Left cardiac atrium (tissue), 4 donors: ENCODE measurements at regions not wholly inside any gene's neighbourhood (a gene's known extent, or its start where the extent isn't known, plus 50 kb on each side); places are given as distances from the start of the nearest gene placed in this dataset.

Experiments used
- ATAC-seq, 2 donors: fragments of 200-7000 bp; cut with Tn5 transposase; one replicate each; pipeline ENCODE4 v1.9.1; 2020; ENCODE audit warnings: mild to moderate bottlenecking in 2 of 2, moderate library complexity in 2 of 2
- DNase-seq: peaks from one replicate; pipeline ENCODE4 v3.0.0-alpha.2; 2020
- intact Hi-C, 2 donors: fragments of 100-400 bp; cut with DNase I; formaldehyde crosslinking; loops; one replicate each; pipeline versions ENCODE4 v1.14.1 to v1.15.1; 2022 to 2023
- donor health status: DM: no; HTN: yes; CAD: no.
- donor health status: DM: no; HTN: yes; CAD: no; lungs with severe emphysema.
- donor health status: DM: yes; HTN: yes; CAD: no.
- donor health status: Dilated cardiomyopathy.

- DNase-seq: peak; percentile 82
- ATAC-seq: peak; percentile 28 to 76
- intact Hi-C loops: loop anchor here in 1 of 2 donors (10.0 kb wide), 1 partner anchor 287 kb away; no protein-coding TSS in a partner anchor
These were observed 294.7 kb upstream of the PITRM1 start for GRCh38 chr10:3467052-3467951.

GRCh38 chr10:3465406-3465891, 292.9 kb upstream of the PITRM1 start:
- intact Hi-C loops: loop anchor here in 1 of 2 donors (10.0 kb wide), 1 partner anchor 289 kb away; no protein-coding TSS in a partner anchor
- ATAC-seq (no peak), DNase-seq (no peak)

GRCh38 chr10:3464760-3465405, 292.3 kb upstream of the PITRM1 start:
- no peak for DNase-seq

DNA sequence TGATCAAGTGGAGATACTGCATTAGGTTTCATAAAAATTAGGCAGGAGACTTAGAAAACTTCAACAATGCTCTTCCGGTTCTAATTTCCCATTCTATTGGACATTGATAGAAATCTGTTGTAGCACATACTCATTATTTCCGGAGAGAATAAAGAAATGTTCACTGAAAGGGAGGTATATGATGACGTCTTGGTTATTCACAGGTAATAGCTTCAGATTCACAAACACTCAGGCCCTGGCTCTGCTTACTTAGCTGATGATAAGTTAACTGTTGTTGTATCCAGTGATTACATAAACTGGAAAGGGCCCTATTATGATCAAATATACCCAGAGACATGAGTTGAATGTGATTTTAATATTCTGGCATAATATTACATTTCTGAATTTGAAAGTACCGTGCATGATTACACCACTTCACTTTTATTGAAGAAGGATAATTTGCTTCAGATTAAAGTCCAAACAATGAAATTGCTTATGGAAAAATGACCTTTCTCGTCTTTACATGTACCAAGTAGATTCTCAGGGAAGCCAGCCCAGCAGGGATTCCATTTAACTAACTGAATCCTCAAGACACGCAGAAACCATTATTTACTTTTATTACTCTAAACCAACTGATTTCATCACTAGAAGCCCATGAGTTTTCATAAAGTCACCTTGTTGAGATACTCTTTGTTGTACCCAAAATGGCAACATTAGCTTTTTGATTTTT, 288.0 kb upstream of the PITRM1 start:
- no peak for ATAC-seq
- intact Hi-C loops: loop anchor here in 1 of 2 donors (10.0 kb wide), 1 partner anchor 294 kb away; no protein-coding TSS in a partner anchor
- DNase-seq: no peak

More at GRCh38 chr10:3464760-3465405, 292.3 kb upstream of the PITRM1 start:
- no peak for ATAC-seq
- intact Hi-C loops: loop anchor here in 1 of 2 donors (10.0 kb wide), 1 partner anchor 290 kb away; no protein-coding TSS in a partner anchor

GRCh38 chr10:3455385-3456334, 283.1 kb upstream of the PITRM1 start:
- intact Hi-C loops: no loop called here
- ATAC-seq (no peak), DNase-seq (no peak)

GRCh38 chr10:3452683-3453361, 280.2 kb upstream of the PITRM1 start:
- ATAC-seq (peak; percentile 34 to 84), DNase-seq (no peak)
- intact Hi-C loops: no loop called here

- intact Hi-C loops: no loop called here
- ATAC-seq (peak; percentile 84 to 92), DNase-seq (no peak)
These were observed 279.6 kb upstream of the PITRM1 start for GRCh38 chr10:3452173-3452626.

DNA sequence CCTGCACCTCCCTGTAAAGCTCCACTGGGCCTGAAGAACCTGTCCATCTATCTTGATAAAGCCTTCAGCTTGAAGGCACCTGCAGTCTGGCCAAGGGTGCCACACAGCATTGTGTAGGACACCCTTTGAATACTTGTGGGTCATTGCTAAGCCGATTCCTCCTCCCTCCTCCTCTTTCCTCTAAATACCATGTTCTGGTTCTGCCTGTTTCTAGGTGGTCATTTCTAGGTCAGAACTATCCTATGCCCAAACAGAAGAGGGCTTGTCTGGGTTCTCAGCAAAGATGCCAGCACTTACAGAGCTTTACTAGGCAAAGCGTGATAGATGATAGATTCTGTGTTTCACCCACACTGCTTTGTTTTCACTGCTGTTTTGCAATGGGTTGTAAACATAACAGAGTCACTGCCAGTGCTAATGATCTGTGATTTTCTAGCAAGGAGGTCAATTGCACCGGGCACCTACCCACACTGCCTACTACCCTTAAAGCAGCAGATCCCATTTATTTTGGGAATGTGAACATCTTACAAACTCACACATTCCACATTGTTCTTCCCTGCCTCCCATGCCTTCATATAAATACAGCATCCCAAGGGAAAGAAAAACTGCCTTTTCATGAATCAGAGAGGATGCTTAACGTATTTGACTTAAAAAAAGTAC, 279.1 kb upstream of the PITRM1 start:
- ATAC-seq (peak in 1 of 2 donors; percentile 15), DNase-seq (no peak)
- intact Hi-C loops: no loop called here

DNA sequence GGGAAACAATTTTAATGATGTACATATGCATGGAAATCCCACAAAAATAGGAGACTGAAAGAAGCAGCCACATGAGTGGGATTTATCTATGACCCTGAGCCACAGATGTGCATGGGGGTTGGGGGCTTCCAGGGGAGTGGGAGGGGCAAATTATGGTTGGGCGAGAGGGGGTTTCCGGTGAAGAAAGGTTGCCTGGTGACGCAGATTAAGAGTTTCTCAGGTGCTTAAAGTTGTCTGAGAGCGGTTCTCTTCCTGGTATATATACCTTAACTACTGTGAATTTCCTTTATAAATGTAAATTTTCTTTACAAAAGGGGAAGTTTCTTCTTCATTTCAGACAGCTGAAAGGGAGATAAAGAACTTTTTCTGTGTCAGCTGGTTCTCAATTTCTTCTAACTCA, 273.6 kb upstream of the PITRM1 start:
- ATAC-seq (no peak), DNase-seq (no peak)
- intact Hi-C loops: no loop called here

DNA sequence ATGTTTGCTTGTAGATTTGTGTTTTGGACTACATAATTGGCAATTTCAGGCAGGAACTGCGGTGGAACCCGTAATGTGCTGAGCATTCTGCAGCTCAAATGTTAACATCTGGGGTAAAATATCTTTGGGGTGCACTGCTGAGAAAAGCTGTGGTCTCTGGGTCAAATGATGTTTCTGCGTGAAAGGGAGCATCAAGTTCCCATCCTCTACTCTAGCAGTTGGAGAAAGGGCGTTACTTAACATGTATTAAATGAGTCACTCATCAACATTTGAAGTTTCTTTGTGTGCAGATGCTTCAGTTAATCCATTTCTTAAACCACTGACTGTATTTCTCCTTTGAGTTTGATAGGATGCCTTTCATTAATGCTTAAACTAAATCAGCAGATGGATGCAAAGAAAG, 273.1 kb upstream of the PITRM1 start:
- intact Hi-C loops: no loop called here
- no peak for DNase-seq
- no peak for ATAC-seq

DNA sequence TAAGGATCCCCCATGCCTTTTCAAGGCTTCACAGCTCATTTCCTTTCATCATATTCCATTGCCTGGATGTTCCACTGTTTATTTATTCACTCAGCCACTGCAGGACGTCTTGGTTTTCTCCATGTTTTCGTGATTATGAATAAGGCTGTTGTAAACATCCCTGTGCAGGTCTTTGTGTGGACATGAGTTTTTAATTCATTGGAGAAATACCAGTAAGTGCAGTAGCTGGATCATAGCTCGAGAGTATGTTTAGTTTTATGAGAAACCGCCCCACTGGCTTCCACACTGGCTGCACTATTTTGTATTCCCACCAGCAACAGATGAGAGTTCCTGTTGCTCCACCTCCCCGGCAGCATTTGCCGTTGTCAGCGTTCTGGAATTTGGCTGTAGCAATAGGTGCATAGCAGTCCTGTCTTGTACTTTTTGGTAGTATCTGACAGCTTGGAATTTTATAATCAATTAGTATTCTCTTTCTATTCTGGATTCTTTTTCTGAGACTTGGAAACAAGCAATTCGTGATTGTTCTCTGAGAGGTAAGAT, 269.9 kb upstream of the PITRM1 start:
- no peak for DNase-seq
- intact Hi-C loops: no loop called here
- no peak for ATAC-seq

GRCh38 chr10:3439183-3439582, 266.6 kb upstream of the PITRM1 start:
- ATAC-seq (no peak), DNase-seq (no peak)
- intact Hi-C loops: no loop called here

DNA sequence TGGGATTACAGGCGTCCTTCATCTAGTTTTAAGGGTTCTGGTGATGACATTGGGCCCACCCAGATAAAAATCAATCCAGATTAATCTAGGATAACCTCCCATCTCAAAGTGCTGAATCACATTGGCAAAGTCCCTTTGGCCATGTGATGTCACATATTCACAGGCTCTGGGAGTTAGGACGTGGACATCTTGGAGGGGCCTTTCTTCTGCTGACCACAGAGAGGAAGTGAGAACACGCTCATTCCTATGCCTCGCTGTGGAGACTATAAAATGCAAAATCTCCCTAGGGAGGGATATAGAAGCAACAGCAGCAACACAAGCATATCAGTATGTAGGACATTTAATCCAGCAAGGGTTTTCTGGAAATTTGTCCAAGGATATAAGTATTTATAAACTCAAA, 266.0 kb upstream of the PITRM1 start:
- DNase-seq (no peak), ATAC-seq (no peak)
- intact Hi-C loops: no loop called here

GRCh38 chr10:3435671-3436070, 263.1 kb upstream of the PITRM1 start:
- ATAC-seq (no peak), DNase-seq (no peak)
- intact Hi-C loops: no loop called here

DNA sequence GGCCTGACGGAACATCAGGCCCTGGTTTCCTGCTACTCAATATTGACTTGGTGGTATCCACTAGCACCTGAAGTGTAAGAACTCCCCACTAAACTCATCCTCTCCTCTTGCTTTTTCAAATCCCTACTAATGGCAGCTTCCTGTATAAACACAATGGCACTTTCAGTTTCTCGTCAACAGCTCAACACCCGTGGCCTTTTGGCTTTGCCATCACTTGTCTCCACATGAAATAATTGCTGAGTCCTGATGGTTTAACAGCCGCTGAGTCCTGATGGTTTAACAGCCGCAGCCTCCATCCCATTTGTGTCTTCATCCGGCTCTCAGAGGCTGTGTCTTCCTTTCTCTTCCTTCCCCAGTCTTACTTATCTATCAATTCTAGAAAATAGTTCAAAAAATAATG, 261.4 kb upstream of the PITRM1 start:
- intact Hi-C loops: no loop called here
- ATAC-seq (no peak), DNase-seq (no peak)

GRCh38 chr10:3433131-3433530, 260.5 kb upstream of the PITRM1 start:
- ATAC-seq: no peak
- DNase-seq: no peak
- intact Hi-C loops: no loop called here
